Mesendoderm (in vitro differentiated cells): ENCODE measurements at regions not wholly inside any gene's neighbourhood (a gene's known extent, or its start where the extent isn't known, plus 50 kb on each side); places are given as distances from the start of the nearest gene placed in this dataset.
A peak's percentile ranks its signal among the peaks of the same experiment; 100 is the strongest.

Source experiments
- DNase-seq: peaks from one replicate; pipeline ENCODE4 v3.0.0; 2013
- H2AK5ac ChIP-seq: 2 replicates; pipeline ENCODE4 v1.6.1; 2013; ENCODE audit warnings: low read length, inconsistent platforms
- H2BK120ac ChIP-seq: 2 replicates; pipeline ENCODE4 v1.6.1; 2013; ENCODE audit warnings: low read depth, mild to moderate bottlenecking, low read length, moderate library complexity, mixed read lengths
- H2BK15ac ChIP-seq: replicated peaks from 2 replicates; pipeline ENCODE4 v1.6.1; 2013; ENCODE audit warnings: low read depth, mild to moderate bottlenecking, moderate library complexity
- H2BK5ac ChIP-seq: 2 replicates; pipeline ENCODE4 v1.6.1; 2013; ENCODE audit warnings: low read length, inconsistent platforms
- H3K18ac ChIP-seq: 2 replicates; pipeline ENCODE4 v1.6.1; 2013; ENCODE audit warnings: mild to moderate bottlenecking, low read length, mixed read lengths
- H3K23ac ChIP-seq: one replicate; pipeline ENCODE4 v1.6.1; 2013; ENCODE audit warnings: low read length
- H3K27ac ChIP-seq: 2 replicates; pipeline ENCODE4 v1.5.1; 2013; ENCODE audit warnings: low read depth, mild to moderate bottlenecking, inconsistent platforms, low read length, moderate library complexity
- H3K27me3 ChIP-seq: 2 replicates; pipeline ENCODE4 v1.6.1; 2013; ENCODE audit warnings: low read length, control low read depth, mild to moderate bottlenecking, inconsistent platforms; ENCODE audit not compliant: insufficient read depth, poor library complexity
- H3K36me3 ChIP-seq: 2 replicates; pipeline ENCODE4 v1.6.1; 2013; ENCODE audit warnings: low read length, inconsistent platforms; ENCODE audit not compliant: control insufficient read depth, insufficient read depth
- H3K4ac ChIP-seq: one replicate; pipeline ENCODE4 v1.6.1; 2013; ENCODE audit warnings: low read depth, mild to moderate bottlenecking, low read length, moderate library complexity
- H3K4me1 ChIP-seq: 2 replicates; pipeline ENCODE4 v1.6.1; 2013; ENCODE audit warnings: low read depth, low read length, inconsistent platforms; ENCODE audit not compliant: control insufficient read depth
- H3K4me2 ChIP-seq: 2 replicates; pipeline ENCODE4 v1.6.1; 2013; ENCODE audit warnings: low read length
- H3K4me3 ChIP-seq: 2 replicates; pipeline ENCODE4 v1.5.1; 2013; ENCODE audit warnings: mild to moderate bottlenecking, low read length
- H3K56ac ChIP-seq: one replicate; pipeline ENCODE4 v1.6.1; 2013; ENCODE audit warnings: low read length
- H3K79me1 ChIP-seq: 2 replicates; pipeline ENCODE4 v1.6.1; 2013; ENCODE audit warnings: low read length, inconsistent platforms
- H3K79me2 ChIP-seq: 2 replicates; pipeline ENCODE4 v1.6.1; 2013; ENCODE audit warnings: mild to moderate bottlenecking, low read length; ENCODE audit not compliant: control insufficient read depth, insufficient read depth
- H3K9ac ChIP-seq: 2 replicates; pipeline ENCODE4 v1.6.1; 2013; ENCODE audit warnings: low read length, inconsistent platforms
- H4K5ac ChIP-seq: one replicate; pipeline ENCODE4 v1.6.1; 2013; ENCODE audit warnings: low read length
- H4K8ac ChIP-seq: one replicate; pipeline ENCODE4 v1.6.1; 2013; ENCODE audit warnings: low read depth, mild to moderate bottlenecking, control low read depth, low read length, moderate library complexity
- WGBS: extraction: QIAGEN DNeasy Blood & Tissue Kit; methylation state at CpG from one replicate; pipeline ENCODE4 v1.1.7; 2013; ENCODE audit warnings: low lambda C conversion rate, missing lambda C conversion rate; ENCODE audit not compliant: insufficient coverage; ENCODE audit errors: extremely low coverage; 5-methylcytosine and 5-hydroxymethylcytosine counted together

- no peak overlapping the region for H2AK5ac ChIP-seq
- H3K4me2 ChIP-seq, result no peak overlapping the region
- H4K8ac ChIP-seq, result no peak overlapping the region
- no peaks in the 10 kb centered on the region for H3K79me1 ChIP-seq
- no peak overlapping the region for H4K5ac ChIP-seq
- no peak overlapping the region for H2BK15ac ChIP-seq
- no peak overlapping the region for H2BK5ac ChIP-seq
- H3K27ac ChIP-seq, result no peak overlapping the region
- no peak overlapping the region for H3K18ac ChIP-seq
- no peaks in the 10 kb centered on the region for H3K27me3 ChIP-seq
- no peak overlapping the region for H3K4me3 ChIP-seq
- H3K56ac ChIP-seq, result no peak overlapping the region
- no peak for DNase-seq
- no peak overlapping the region for H3K23ac ChIP-seq
- H3K9ac ChIP-seq, result no peak overlapping the region
- H3K79me2 ChIP-seq, result no peaks in the 10 kb centered on the region
- no CpG with 5 or more reads among the region's 6 CpGs for WGBS
- no peaks in the 10 kb centered on the region for H3K36me3 ChIP-seq
- no peak overlapping the region for H2BK120ac ChIP-seq
- H3K4me1 ChIP-seq, result peaks cover 27% of the 10 kb centered on the region
- H3K4ac ChIP-seq, result no peak overlapping the region
Measured at GRCh38 chr1:54477153-54477561, 70.9 kb upstream of the ACOT11 start.

GRCh38 chr1:54476530-54477109, 70.4 kb upstream of the SSBP3 start:
- H3K27me3 ChIP-seq, result no peaks in the 10 kb centered on the region
- no peak overlapping the region for H2BK15ac ChIP-seq
- no peak overlapping the region for H3K23ac ChIP-seq
- H2AK5ac ChIP-seq, result peak overlapping the region; percentile 66
- peak overlapping the region; percentile 8 for H3K9ac ChIP-seq
- H3K4ac ChIP-seq, result no peak overlapping the region
- no peaks in the 10 kb centered on the region for H3K79me1 ChIP-seq
- peak overlapping the region; percentile 24 for H3K18ac ChIP-seq
- WGBS, result no CpG with 5 or more reads among the region's 4 CpGs
- H2BK120ac ChIP-seq, result no peak overlapping the region
- H4K8ac ChIP-seq, result no peak overlapping the region
- no peak overlapping the region for H3K4me2 ChIP-seq
- H3K79me2 ChIP-seq, result no peaks in the 10 kb centered on the region
- H2BK5ac ChIP-seq, result peak overlapping the region; percentile 67
- H3K4me3 ChIP-seq, result no peak overlapping the region
- DNase-seq, result no peak
- H3K27ac ChIP-seq, result no peak overlapping the region
- no peak overlapping the region for H4K5ac ChIP-seq
- peak overlapping the region; percentile 82 for H3K56ac ChIP-seq
- no peaks in the 10 kb centered on the region for H3K36me3 ChIP-seq
- peaks cover 31% of the 10 kb centered on the region for H3K4me1 ChIP-seq

GRCh38 chr1:54475946-54476516, 69.8 kb upstream of the SSBP3 start:
- no peaks in the 10 kb centered on the region for H3K79me1 ChIP-seq
- no peak overlapping the region for H2BK120ac ChIP-seq
- H4K8ac ChIP-seq, result no peak overlapping the region
- no peak for DNase-seq
- peak overlapping the region; percentile 77 for H3K18ac ChIP-seq
- H3K27ac ChIP-seq, result no peak overlapping the region
- no peak overlapping the region for H3K4me3 ChIP-seq
- peaks cover 33% of the 10 kb centered on the region for H3K4me1 ChIP-seq
- no peaks in the 10 kb centered on the region for H3K79me2 ChIP-seq
- peak overlapping the region; percentile 67 for H2BK5ac ChIP-seq
- H3K27me3 ChIP-seq, result no peaks in the 10 kb centered on the region
- no peak overlapping the region for H2BK15ac ChIP-seq
- peak overlapping the region; percentile 57 for H3K9ac ChIP-seq
- no peaks in the 10 kb centered on the region for H3K36me3 ChIP-seq
- peak overlapping the region; percentile 82 for H3K56ac ChIP-seq
- no CpG with 5 or more reads among the region's 10 CpGs for WGBS
- H3K4ac ChIP-seq, result peak overlapping the region; percentile 42
- no peak overlapping the region for H4K5ac ChIP-seq
- peak overlapping the region; percentile 9 for H2AK5ac ChIP-seq
- no peak overlapping the region for H3K23ac ChIP-seq
- H3K4me2 ChIP-seq, result peak overlapping the region; percentile 23

- Histone ChIP-seq H4K5ac (no peak overlapping the region), H2AK5ac (no peak overlapping the region), H4K8ac (no peak overlapping the region), H3K4ac (peak overlapping the region; percentile 42), H3K36me3 (no peaks in the 10 kb centered on the region), H2BK15ac (peak overlapping the region; percentile 2), H2BK120ac (peak overlapping the region; percentile 74), H3K27ac (no peak overlapping the region), H3K79me1 (no peaks in the 10 kb centered on the region), H3K23ac (no peak overlapping the region), H3K9ac (peak overlapping the region; percentile 57), H3K4me2 (peak overlapping the region; percentile 23), H2BK5ac (peak overlapping the region; percentile 23), H3K56ac (peak overlapping the region; percentile 82), H3K27me3 (no peaks in the 10 kb centered on the region), H3K79me2 (no peaks in the 10 kb centered on the region), H3K18ac (peak overlapping the region; percentile 77), H3K4me3 (no peak overlapping the region), H3K4me1 (peaks cover 28% of the 10 kb centered on the region)
- whole genome bisulfite sequencing, result no CpG with 5 or more reads among the region's 21 CpGs
- DNase-seq, result no peak
Measured at GRCh38 chr1:54475357-54475881, 69.2 kb upstream of the SSBP3 start.

GRCh38 chr1:54474310-54475251, 68.4 kb upstream of the SSBP3 start:
- H3K9ac ChIP-seq, result peak overlapping the region; percentile 57
- H3K18ac ChIP-seq, result peak overlapping the region; percentile 77
- H3K4me2 ChIP-seq, result peak overlapping the region; percentile 22
- H3K4ac ChIP-seq, result no peak overlapping the region
- H4K5ac ChIP-seq, result no peak overlapping the region
- no peak overlapping the region for H2AK5ac ChIP-seq
- no peak overlapping the region for H3K4me3 ChIP-seq
- peak overlapping the region; percentile 69 for H4K8ac ChIP-seq
- no peaks in the 10 kb centered on the region for H3K36me3 ChIP-seq
- no peak overlapping the region for H2BK15ac ChIP-seq
- no CpG with 5 or more reads among the region's 47 CpGs for WGBS
- H3K23ac ChIP-seq, result no peak overlapping the region
- H2BK5ac ChIP-seq, result no peak overlapping the region
- no peaks in the 10 kb centered on the region for H3K79me2 ChIP-seq
- no peak for DNase-seq
- H3K27ac ChIP-seq, result no peak overlapping the region
- no peaks in the 10 kb centered on the region for H3K27me3 ChIP-seq
- peaks cover 24% of the 10 kb centered on the region for H3K4me1 ChIP-seq
- no peaks in the 10 kb centered on the region for H3K79me1 ChIP-seq
- no peak overlapping the region for H2BK120ac ChIP-seq
- H3K56ac ChIP-seq, result peak overlapping the region; percentile 82
